Neuron (in vitro differentiated cells): ENCODE measurements at regions not wholly inside any gene's neighbourhood (a gene's known extent, or its start where the extent isn't known, plus 50 kb on each side); places are given as distances from the start of the nearest gene placed in this dataset.

ENCODE experiments used
- H2AFZ ChIP-seq: one replicate; pipeline ENCODE4 v1.6.1; 2013; ENCODE audit warnings: low read depth, mild to moderate bottlenecking, inconsistent platforms, low read length, moderate library complexity
- H3K27me3 ChIP-seq: one replicate; pipeline ENCODE4 v1.6.1; 2013; ENCODE audit warnings: low read length; ENCODE audit not compliant: insufficient read depth
- H3K36me3 ChIP-seq: one replicate; pipeline ENCODE4 v1.6.1; 2013; ENCODE audit warnings: low read length; ENCODE audit not compliant: insufficient read depth
- H3K4me1 ChIP-seq: one replicate; pipeline ENCODE4 v1.6.1; 2013; ENCODE audit warnings: low read length; ENCODE audit not compliant: insufficient read depth
- H3K4me3 ChIP-seq: 2 replicates; pipeline ENCODE4 v1.5.1; 2013; ENCODE audit warnings: mild to moderate bottlenecking, low read length, moderate library complexity
- H3K9me3 ChIP-seq: one replicate; pipeline ENCODE4 v1.6.1; 2013; ENCODE audit warnings: low read length

GRCh38 chr14:71185637-71186036 is 278.4 kb downstream of the PCNX1 start:
- no peaks in the 10 kb centered on the region for H3K36me3 ChIP-seq
- peaks cover 11% of the 10 kb centered on the region for H3K4me1 ChIP-seq
- no peaks in the 10 kb centered on the region for H3K9me3 ChIP-seq
- H3K4me3 ChIP-seq: no peak overlapping the region
- no peak overlapping the region for H2AFZ ChIP-seq
- no peaks in the 10 kb centered on the region for H3K27me3 ChIP-seq

- H3K4me3 ChIP-seq: no peak overlapping the region
- no peaks in the 10 kb centered on the region for H3K27me3 ChIP-seq
- no peaks in the 10 kb centered on the region for H3K36me3 ChIP-seq
- peaks cover 18% of the 10 kb centered on the region for H3K4me1 ChIP-seq
- no peak overlapping the region for H2AFZ ChIP-seq
- H3K9me3 ChIP-seq: no peaks in the 10 kb centered on the region
These were observed 280.5 kb downstream of the PCNX1 start for GRCh38 chr14:71187633-71188356.

- Histone ChIP-seq H3K4me1 (peaks cover 18% of the 10 kb centered on the region), H3K4me3 (no peak overlapping the region), H3K36me3 (no peaks in the 10 kb centered on the region), H3K27me3 (no peaks in the 10 kb centered on the region), H2AFZ (no peak overlapping the region), H3K9me3 (no peaks in the 10 kb centered on the region)
These were observed 283.6 kb downstream of the PCNX1 start for GRCh38 chr14:71190770-71191374.

DNA sequence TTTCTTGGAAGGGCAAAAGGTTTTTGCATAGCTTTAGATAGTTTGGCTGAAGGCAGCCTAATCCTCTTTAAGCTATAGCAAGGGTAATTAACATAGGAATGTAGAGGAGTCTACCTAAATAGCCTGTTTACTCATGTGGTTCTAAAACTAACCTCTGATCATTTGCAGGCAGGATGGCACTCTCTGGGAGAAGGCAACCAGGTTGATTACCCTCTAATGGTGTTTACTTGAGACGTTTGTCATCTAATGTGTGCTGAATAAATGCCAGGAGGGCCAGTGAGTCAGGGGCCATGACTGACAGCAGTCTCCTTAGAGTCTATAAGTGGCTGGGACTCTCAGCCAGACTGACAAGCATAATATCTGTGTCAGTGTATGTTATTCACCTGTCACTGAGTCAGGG is 286.4 kb downstream of the PCNX1 start:
- H3K4me3 ChIP-seq: no peak overlapping the region

GRCh38 chr14:71194251-71194650 is 287.0 kb downstream of the PCNX1 start:
- no peaks in the 10 kb centered on the region for H3K36me3 ChIP-seq
- peaks cover 12% of the 10 kb centered on the region for H3K4me1 ChIP-seq
- peaks cover 1% of the 10 kb centered on the region for H3K9me3 ChIP-seq
- H3K27me3 ChIP-seq: no peaks in the 10 kb centered on the region
- no peak overlapping the region for H2AFZ ChIP-seq
- no peak overlapping the region for H3K4me3 ChIP-seq

More for the DNA sequence above, 286.4 kb downstream of the PCNX1 start:
- Histone ChIP-seq H3K36me3 (no peaks in the 10 kb centered on the region), H3K9me3 (no peaks in the 10 kb centered on the region), H2AFZ (no peak overlapping the region), H3K4me1 (peaks cover 12% of the 10 kb centered on the region), H3K27me3 (no peaks in the 10 kb centered on the region)

DNA sequence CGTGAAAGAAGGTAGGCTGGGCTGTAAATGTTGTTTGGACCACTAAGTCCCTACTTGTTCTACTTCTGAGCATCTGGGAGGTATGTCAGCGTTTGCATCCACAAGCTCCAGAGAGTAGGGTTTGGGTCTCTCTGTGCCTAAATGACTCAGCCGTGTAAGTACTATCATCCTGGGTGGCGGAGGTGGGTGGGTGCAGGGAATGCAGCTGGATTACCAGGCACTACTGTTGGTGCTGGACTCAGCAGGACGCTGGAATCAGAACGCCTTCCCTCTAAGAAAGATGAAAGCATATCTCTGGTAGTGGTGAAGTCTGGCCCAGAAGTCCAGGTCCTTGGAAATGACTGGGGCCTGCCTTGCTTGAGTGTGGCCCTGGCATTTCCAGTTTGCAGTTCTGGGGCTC is 289.7 kb downstream of the PCNX1 start:
- peaks cover 1% of the 10 kb centered on the region for H3K9me3 ChIP-seq
- H3K27me3 ChIP-seq: no peaks in the 10 kb centered on the region
- H3K4me3 ChIP-seq: no peak overlapping the region
- no peak overlapping the region for H2AFZ ChIP-seq
- H3K4me1 ChIP-seq: peaks cover 3% of the 10 kb centered on the region
- H3K36me3 ChIP-seq: no peaks in the 10 kb centered on the region

DNA sequence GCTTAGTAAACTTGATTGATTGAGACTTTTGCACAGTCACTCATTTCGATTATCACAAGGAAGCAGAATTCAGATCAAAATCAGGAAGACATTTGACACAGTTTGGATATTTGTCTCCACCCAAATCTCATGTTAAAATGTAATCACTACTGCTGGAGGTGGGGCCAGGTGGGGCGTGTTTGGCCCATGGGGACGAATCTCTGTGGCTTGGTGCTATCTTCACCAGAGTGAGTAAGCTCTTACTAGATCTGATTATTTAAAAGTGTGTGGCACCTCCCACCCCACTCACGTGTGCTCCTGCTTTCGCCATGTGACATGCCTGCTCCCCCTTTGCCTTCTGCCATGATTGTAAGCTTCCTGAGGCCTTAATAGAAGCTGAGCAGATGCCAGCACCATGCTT is 291.4 kb downstream of the PCNX1 start:
- H3K36me3 ChIP-seq: no peaks in the 10 kb centered on the region
- H3K4me3 ChIP-seq: no peak overlapping the region
- H2AFZ ChIP-seq: no peak overlapping the region
- no peaks in the 10 kb centered on the region for H3K27me3 ChIP-seq
- H3K4me1 ChIP-seq: peaks cover 7% of the 10 kb centered on the region
- H3K9me3 ChIP-seq: peaks cover 1% of the 10 kb centered on the region

DNA sequence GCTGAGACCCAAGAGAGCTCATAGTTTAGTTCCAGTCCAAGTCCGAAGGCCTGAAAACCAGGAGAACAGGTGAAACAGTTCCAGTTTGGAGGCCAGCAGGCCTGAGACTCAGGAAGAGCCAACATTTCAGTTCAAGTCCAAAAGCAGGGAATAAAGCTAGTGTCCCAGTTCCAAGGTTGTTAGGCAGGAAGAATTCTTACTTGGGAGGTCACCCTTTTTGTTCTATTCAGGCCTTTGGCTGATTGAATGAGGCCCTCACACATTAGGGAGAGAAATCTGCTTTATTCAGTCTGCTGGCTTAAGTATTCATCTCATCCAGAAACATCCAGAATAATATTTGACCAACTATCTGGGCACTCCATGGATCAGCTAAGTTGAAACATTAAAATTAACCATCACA is 294.6 kb downstream of the PCNX1 start:
- Histone ChIP-seq H3K27me3 (no peaks in the 10 kb centered on the region), H3K4me3 (no peak overlapping the region), H3K36me3 (no peaks in the 10 kb centered on the region), H3K4me1 (peaks cover 7% of the 10 kb centered on the region), H2AFZ (no peak overlapping the region), H3K9me3 (peaks cover 1% of the 10 kb centered on the region)

DNA sequence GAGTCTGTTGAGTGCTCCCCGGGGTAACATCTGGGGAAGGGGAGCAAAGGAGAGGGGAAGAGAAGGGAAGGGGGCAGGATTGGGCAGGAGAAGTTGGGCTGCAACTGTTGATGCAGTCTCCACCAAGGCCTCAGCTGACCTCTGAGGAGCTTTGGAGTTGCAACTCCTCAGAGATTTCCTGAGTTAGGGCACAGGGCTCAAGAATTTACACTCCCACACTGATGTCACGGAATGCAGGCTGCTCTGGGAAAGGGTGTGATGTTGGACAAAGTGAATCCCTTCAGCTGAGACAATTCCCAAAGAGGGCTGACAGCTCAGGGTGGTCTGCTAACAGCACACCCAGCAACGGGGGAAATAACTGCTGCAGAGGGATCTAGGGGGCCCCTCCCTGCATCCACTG is 295.6 kb downstream of the PCNX1 start:
- no peaks in the 10 kb centered on the region for H3K36me3 ChIP-seq

GRCh38 chr14:71203306-71203705 is 296.0 kb downstream of the PCNX1 start:
- H3K27me3 ChIP-seq: no peaks in the 10 kb centered on the region
- no peak overlapping the region for H3K4me3 ChIP-seq
- H3K4me1 ChIP-seq: peaks cover 7% of the 10 kb centered on the region

More for the DNA sequence above, 295.6 kb downstream of the PCNX1 start:
- Histone ChIP-seq H3K4me1 (peaks cover 7% of the 10 kb centered on the region), H3K4me3 (no peak overlapping the region), H2AFZ (no peak overlapping the region), H3K27me3 (no peaks in the 10 kb centered on the region), H3K9me3 (peaks cover 1% of the 10 kb centered on the region)

GRCh38 chr14:71204231-71204630 is 297.0 kb downstream of the PCNX1 start:
- Histone ChIP-seq H3K27me3 (no peaks in the 10 kb centered on the region), H3K4me3 (no peak overlapping the region), H3K36me3 (no peaks in the 10 kb centered on the region), H3K9me3 (no peaks in the 10 kb centered on the region), H3K4me1 (peaks cover 7% of the 10 kb centered on the region), H2AFZ (no peak overlapping the region)

More at GRCh38 chr14:71203306-71203705, 296.0 kb downstream of the PCNX1 start:
- no peak overlapping the region for H2AFZ ChIP-seq
- peaks cover 1% of the 10 kb centered on the region for H3K9me3 ChIP-seq
- H3K36me3 ChIP-seq: no peaks in the 10 kb centered on the region

- Histone ChIP-seq H3K36me3 (no peaks in the 10 kb centered on the region), H2AFZ (no peak overlapping the region), H3K4me3 (no peak overlapping the region), H3K27me3 (no peaks in the 10 kb centered on the region), H3K9me3 (no peaks in the 10 kb centered on the region), H3K4me1 (peaks cover 7% of the 10 kb centered on the region)
These were observed 297.5 kb downstream of the PCNX1 start for GRCh38 chr14:71204768-71205167.

DNA sequence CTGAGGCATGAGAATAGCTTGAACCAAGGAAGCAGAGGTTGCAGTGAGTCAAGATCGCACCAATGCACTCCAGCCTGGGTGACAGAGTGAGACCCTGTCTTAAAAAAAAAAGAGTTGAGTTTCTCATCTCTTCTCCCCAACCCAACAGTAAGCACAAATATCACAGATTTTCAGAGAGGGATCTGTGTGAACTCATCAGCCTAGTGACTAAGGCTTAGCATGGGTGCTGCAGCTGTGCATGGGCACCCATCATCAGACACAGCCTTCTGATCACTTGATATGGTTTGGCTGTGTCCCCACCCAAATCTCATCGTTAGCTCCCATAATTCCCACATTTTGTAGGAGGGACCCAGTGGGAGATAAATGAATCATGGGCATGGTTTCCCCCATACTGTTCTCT is 298.9 kb downstream of the PCNX1 start:
- H3K4me3 ChIP-seq: no peak overlapping the region

More for the DNA sequence above, 298.9 kb downstream of the PCNX1 start:
- H2AFZ ChIP-seq: no peak overlapping the region
- no peaks in the 10 kb centered on the region for H3K36me3 ChIP-seq
- H3K4me1 ChIP-seq: peaks cover 7% of the 10 kb centered on the region
- no peaks in the 10 kb centered on the region for H3K27me3 ChIP-seq
- H3K9me3 ChIP-seq: no peaks in the 10 kb centered on the region
